Smooth muscle cell (in vitro differentiated cells): ENCODE measurements at regions not wholly inside any gene's neighbourhood (a gene's known extent, or its start where the extent isn't known, plus 50 kb on each side); places are given as distances from the start of the nearest gene placed in this dataset.

Source experiments
- DNase-seq: peaks from one replicate; lab custom pipeline; 2025; ENCODE audit not compliant: unreplicated experiment; lab: John Stamatoyannopoulos, UW
- H2AFZ ChIP-seq: fragments of 200-600 bp; sonication (generic); 2 replicates; pipeline ENCODE4 v1.6.0; 2016; ENCODE audit warnings: antibody characterized with exemption, low read depth, mild to moderate bottlenecking
- H3F3A ChIP-seq: fragments of 200-600 bp; sonication (generic); 2 replicates; pipeline ENCODE4 v1.6.0; 2017; ENCODE audit warnings: antibody characterized with exemption, low read depth
- H3K27ac ChIP-seq: fragments of 200-600 bp; sonication (generic); 2 replicates; pipeline ENCODE4 v1.5.1; 2016; ENCODE audit warnings: low read depth, mild to moderate bottlenecking
- H3K27me3 ChIP-seq: fragments of 200-600 bp; sonication (generic); 2 replicates; pipeline ENCODE4 v1.6.1; 2016; ENCODE audit warnings: low read depth, mild to moderate bottlenecking
- H3K36me3 ChIP-seq: fragments of 200-600 bp; sonication (generic); 2 replicates; pipeline ENCODE4 v1.5.1; 2016; ENCODE audit warnings: low read depth
- H3K4me1 ChIP-seq: fragments of 200-600 bp; sonication (generic); 2 replicates; pipeline ENCODE4 v1.5.1; 2016; ENCODE audit warnings: low read depth
- H3K4me2 ChIP-seq: fragments of 200-600 bp; sonication (generic); 2 replicates; pipeline ENCODE4 v1.6.0; 2016; ENCODE audit warnings: mild to moderate bottlenecking
- H3K4me3 ChIP-seq: fragments of 200-600 bp; sonication (generic); 2 replicates; pipeline ENCODE4 v1.5.1; 2016; ENCODE audit warnings: mild to moderate bottlenecking
- H3K79me2 ChIP-seq: fragments of 200-600 bp; sonication (generic); 2 replicates; pipeline ENCODE4 v1.6.0; 2016; ENCODE audit warnings: low read depth, mild to moderate bottlenecking
- H3K9ac ChIP-seq: fragments of 200-600 bp; sonication (generic); 2 replicates; pipeline ENCODE4 v1.6.0; 2016; ENCODE audit warnings: low read depth
- H3K9me3 ChIP-seq: fragments of 200-600 bp; sonication (generic); replicated peaks from 2 replicates; pipeline ENCODE4 v1.5.1; 2016; ENCODE audit warnings: low read depth
- H4K20me1 ChIP-seq: fragments of 200-600 bp; sonication (generic); 2 replicates; pipeline ENCODE4 v1.6.0; 2016; ENCODE audit warnings: low read depth
- CTCF ChIP-seq: fragments of 200-600 bp; sonication (generic); IDR thresholded peaks from 2 replicates; pipeline ENCODE4 v1.5.1; 2017; ENCODE audit warnings: borderline replicate concordance, mild to moderate bottlenecking, antibody characterized with exemption; ENCODE audit not compliant: insufficient read depth, poor library complexity, severe bottlenecking
- WGBS: methylation state at CpG from one replicate; pipeline ENCODE4 v1.1.7; 2016; ENCODE audit warnings: low lambda C conversion rate; 5-methylcytosine and 5-hydroxymethylcytosine counted together

GRCh38 chr3:95280711-95281352 is 1218.0 kb downstream of the NSUN3 start:
- H3K4me3 ChIP-seq, result no peak overlapping the region

DNA sequence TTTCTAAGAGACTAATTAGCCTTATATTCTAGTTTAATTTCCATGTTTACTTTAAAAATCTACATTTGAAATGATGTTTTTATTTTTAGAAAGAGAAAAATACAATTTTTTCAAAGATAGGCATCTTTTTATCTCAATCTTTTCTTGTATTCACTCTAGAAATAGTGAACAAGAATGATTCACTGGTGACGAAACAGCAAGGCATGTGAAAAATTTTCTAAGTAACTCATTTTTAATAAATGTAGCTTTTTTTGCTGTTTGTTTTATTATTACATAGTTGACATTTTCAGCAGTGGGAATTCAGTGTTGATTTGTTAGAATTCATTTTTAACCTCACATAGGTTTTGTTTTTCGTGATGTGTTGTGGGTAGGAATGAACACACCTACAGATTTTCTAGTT is 1226.4 kb downstream of the NSUN3 start:
- Histone ChIP-seq H4K20me1 (no peaks in the 10 kb centered on the region), H2AFZ (peak overlapping the region; percentile 47), H3K4me1 (peaks cover 4% of the 10 kb centered on the region), H3K9me3 (no peaks in the 10 kb centered on the region), H3K27me3 (no peaks in the 10 kb centered on the region), H3K4me2 (peak overlapping the region; percentile 19), H3K79me2 (no peaks in the 10 kb centered on the region), H3K36me3 (no peaks in the 10 kb centered on the region), H3K4me3 (no peak overlapping the region), H3F3A (no peaks in the 10 kb centered on the region), H3K9ac (no peak overlapping the region), H3K27ac (peak overlapping the region; percentile 52)
- 81% methylated on average over 2 of the region's 2 CpGs for WGBS
- TF ChIP-seq CTCF, result no peak
- no peak for DNase-seq

More at GRCh38 chr3:95280711-95281352, 1218.0 kb downstream of the NSUN3 start:
- no peaks in the 10 kb centered on the region for H3K9me3 ChIP-seq
- H3K4me1 ChIP-seq, result peaks cover 17% of the 10 kb centered on the region
- no peaks in the 10 kb centered on the region for H3K79me2 ChIP-seq
- no peaks in the 10 kb centered on the region for H3F3A ChIP-seq
- H3K27ac ChIP-seq, result peak overlapping the region; percentile 26
- H2AFZ ChIP-seq, result peak overlapping the region; percentile 45
- TF ChIP-seq CTCF, result no peak
- H4K20me1 ChIP-seq, result no peaks in the 10 kb centered on the region
- 22% methylated on average over 3 of the region's 3 CpGs for WGBS
- no peak overlapping the region for H3K9ac ChIP-seq
- H3K27me3 ChIP-seq, result no peaks in the 10 kb centered on the region
- no peaks in the 10 kb centered on the region for H3K36me3 ChIP-seq
- DNase-seq, result no peak
- H3K4me2 ChIP-seq, result peak overlapping the region; percentile 65

GRCh38 chr3:95297581-95297980 is 1234.7 kb downstream of the NSUN3 start:
- no peaks in the 10 kb centered on the region for H3K36me3 ChIP-seq
- no peak overlapping the region for H3K27ac ChIP-seq
- DNase-seq, result no peak
- H3K9ac ChIP-seq, result no peak overlapping the region
- 83% methylated on average over 1 of the region's 1 CpG for WGBS
- no peak overlapping the region for H3K4me3 ChIP-seq
- no peaks in the 10 kb centered on the region for H3K27me3 ChIP-seq
- no peaks in the 10 kb centered on the region for H3K79me2 ChIP-seq
- H3F3A ChIP-seq, result no peaks in the 10 kb centered on the region
- H3K4me2 ChIP-seq, result no peak overlapping the region
- H3K9me3 ChIP-seq, result no peaks in the 10 kb centered on the region
- H4K20me1 ChIP-seq, result no peaks in the 10 kb centered on the region
- no peak for TF ChIP-seq CTCF
- H2AFZ ChIP-seq, result no peak overlapping the region
- H3K4me1 ChIP-seq, result no peaks in the 10 kb centered on the region

DNA sequence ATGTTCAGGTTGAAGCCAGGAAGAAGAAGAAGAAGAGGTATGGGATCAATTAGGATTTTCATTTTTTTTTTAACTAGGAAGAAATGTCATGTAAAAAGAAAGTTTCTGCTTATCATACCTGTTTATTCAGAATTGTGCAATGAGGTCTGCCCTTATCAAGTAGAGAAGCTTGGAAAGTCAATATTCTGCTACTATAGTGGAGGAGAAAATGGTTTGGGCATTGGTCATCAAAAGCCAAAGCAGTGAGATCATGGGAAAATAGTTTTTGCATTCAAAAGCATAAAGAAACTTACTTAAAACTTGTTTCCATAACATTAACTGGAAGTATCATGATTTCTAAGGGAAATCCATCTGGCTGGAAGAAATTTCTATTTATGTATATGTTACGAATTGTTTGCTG is 1239.2 kb downstream of the NSUN3 start:
- no peaks in the 10 kb centered on the region for H3K4me1 ChIP-seq
- H3K36me3 ChIP-seq, result no peaks in the 10 kb centered on the region
- H3K4me2 ChIP-seq, result peak overlapping the region; percentile 40
- no peak for TF ChIP-seq CTCF
- H3K9ac ChIP-seq, result no peak overlapping the region
- no peak overlapping the region for H3K4me3 ChIP-seq
- no peaks in the 10 kb centered on the region for H3F3A ChIP-seq
- WGBS, result 84% methylated on average over 1 of the region's 1 CpG
- peak overlapping the region; percentile 48 for H3K27ac ChIP-seq
- no peaks in the 10 kb centered on the region for H3K9me3 ChIP-seq
- H2AFZ ChIP-seq, result peak overlapping the region; percentile 29
- H3K27me3 ChIP-seq, result no peaks in the 10 kb centered on the region
- no peaks in the 10 kb centered on the region for H3K79me2 ChIP-seq
- DNase-seq, result no peak
- no peaks in the 10 kb centered on the region for H4K20me1 ChIP-seq
